ENCODE measurements at regions not wholly inside any gene's neighbourhood (a gene's known extent, or its start where the extent isn't known, plus 50 kb on each side); places are given as distances from the start of the nearest gene placed in this dataset.

DNA sequence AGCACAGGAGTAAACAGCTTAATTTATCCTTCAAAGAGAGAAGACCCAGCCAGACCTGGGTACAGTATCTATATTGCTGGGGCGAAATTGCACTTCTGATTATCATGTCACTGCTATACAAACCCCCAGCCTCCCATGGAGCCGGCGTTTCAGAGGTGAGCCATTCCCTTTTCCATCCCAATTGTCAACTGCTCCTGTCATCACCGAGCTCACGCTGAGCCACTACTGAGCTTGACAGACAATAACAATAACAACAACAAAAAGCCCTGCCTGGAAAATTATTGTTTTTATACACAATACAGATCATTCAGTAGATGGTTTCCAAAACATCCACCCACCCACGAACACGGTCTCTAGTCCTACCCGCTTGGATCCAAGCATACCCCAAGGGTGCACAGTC is 129.0 kb upstream of the JARID2 start:
- TF ChIP-seq, protein P1, sequence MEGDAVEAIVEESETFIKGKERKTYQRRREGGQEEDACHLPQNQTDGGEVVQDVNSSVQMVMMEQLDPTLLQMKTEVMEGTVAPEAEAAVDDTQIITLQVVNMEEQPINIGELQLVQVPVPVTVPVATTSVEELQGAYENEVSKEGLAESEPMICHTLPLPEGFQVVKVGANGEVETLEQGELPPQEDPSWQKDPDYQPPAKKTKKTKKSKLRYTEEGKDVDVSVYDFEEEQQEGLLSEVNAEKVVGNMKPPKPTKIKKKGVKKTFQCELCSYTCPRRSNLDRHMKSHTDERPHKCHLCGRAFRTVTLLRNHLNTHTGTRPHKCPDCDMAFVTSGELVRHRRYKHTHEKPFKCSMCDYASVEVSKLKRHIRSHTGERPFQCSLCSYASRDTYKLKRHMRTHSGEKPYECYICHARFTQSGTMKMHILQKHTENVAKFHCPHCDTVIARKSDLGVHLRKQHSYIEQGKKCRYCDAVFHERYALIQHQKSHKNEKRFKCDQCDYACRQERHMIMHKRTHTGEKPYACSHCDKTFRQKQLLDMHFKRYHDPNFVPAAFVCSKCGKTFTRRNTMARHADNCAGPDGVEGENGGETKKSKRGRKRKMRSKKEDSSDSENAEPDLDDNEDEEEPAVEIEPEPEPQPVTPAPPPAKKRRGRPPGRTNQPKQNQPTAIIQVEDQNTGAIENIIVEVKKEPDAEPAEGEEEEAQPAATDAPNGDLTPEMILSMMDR (IDR thresholded peaks at IDR 0.05): no peak
- TF ChIP-seq MAX (CRISPR knock-in tag; IDR thresholded peaks at IDR 0.05): no peak
- TF ChIP-seq, protein P2, sequence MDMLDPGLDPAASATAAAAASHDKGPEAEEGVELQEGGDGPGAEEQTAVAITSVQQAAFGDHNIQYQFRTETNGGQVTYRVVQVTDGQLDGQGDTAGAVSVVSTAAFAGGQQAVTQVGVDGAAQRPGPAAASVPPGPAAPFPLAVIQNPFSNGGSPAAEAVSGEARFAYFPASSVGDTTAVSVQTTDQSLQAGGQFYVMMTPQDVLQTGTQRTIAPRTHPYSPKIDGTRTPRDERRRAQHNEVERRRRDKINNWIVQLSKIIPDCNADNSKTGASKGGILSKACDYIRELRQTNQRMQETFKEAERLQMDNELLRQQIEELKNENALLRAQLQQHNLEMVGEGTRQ (CRISPR knock-in tag; IDR thresholded peaks at IDR 0.05): no peak
- TF ChIP-seq ESRRA (CRISPR knock-in tag; IDR thresholded peaks at IDR 0.05; ENCODE audit: borderline replicate concordance): no peak
- TF ChIP-seq, protein P3, sequence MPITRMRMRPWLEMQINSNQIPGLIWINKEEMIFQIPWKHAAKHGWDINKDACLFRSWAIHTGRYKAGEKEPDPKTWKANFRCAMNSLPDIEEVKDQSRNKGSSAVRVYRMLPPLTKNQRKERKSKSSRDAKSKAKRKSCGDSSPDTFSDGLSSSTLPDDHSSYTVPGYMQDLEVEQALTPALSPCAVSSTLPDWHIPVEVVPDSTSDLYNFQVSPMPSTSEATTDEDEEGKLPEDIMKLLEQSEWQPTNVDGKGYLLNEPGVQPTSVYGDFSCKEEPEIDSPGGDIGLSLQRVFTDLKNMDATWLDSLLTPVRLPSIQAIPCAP (CRISPR knock-in tag; IDR thresholded peaks at IDR 0.05): no peak
- no peak for TF ChIP-seq CREM (CRISPR knock-in tag; IDR thresholded peaks at IDR 0.05)
- TF ChIP-seq, protein P4, sequence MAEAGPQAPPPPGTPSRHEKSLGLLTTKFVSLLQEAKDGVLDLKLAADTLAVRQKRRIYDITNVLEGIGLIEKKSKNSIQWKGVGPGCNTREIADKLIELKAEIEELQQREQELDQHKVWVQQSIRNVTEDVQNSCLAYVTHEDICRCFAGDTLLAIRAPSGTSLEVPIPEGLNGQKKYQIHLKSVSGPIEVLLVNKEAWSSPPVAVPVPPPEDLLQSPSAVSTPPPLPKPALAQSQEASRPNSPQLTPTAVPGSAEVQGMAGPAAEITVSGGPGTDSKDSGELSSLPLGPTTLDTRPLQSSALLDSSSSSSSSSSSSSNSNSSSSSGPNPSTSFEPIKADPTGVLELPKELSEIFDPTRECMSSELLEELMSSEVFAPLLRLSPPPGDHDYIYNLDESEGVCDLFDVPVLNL (CRISPR knock-in tag; IDR thresholded peaks at IDR 0.05; ENCODE audit: borderline replicate concordance, low read depth): no peak
- TF ChIP-seq, protein P5, sequence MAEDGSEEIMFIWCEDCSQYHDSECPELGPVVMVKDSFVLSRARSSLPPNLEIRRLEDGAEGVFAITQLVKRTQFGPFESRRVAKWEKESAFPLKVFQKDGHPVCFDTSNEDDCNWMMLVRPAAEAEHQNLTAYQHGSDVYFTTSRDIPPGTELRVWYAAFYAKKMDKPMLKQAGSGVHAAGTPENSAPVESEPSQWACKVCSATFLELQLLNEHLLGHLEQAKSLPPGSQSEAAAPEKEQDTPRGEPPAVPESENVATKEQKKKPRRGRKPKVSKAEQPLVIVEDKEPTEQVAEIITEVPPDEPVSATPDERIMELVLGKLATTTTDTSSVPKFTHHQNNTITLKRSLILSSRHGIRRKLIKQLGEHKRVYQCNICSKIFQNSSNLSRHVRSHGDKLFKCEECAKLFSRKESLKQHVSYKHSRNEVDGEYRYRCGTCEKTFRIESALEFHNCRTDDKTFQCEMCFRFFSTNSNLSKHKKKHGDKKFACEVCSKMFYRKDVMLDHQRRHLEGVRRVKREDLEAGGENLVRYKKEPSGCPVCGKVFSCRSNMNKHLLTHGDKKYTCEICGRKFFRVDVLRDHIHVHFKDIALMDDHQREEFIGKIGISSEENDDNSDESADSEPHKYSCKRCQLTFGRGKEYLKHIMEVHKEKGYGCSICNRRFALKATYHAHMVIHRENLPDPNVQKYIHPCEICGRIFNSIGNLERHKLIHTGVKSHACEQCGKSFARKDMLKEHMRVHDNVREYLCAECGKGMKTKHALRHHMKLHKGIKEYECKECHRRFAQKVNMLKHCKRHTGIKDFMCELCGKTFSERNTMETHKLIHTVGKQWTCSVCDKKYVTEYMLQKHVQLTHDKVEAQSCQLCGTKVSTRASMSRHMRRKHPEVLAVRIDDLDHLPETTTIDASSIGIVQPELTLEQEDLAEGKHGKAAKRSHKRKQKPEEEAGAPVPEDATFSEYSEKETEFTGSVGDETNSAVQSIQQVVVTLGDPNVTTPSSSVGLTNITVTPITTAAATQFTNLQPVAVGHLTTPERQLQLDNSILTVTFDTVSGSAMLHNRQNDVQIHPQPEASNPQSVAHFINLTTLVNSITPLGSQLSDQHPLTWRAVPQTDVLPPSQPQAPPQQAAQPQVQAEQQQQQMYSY (CRISPR knock-in tag; IDR thresholded peaks at IDR 0.05): no peak
- no peak for TF ChIP-seq MXD4 (CRISPR knock-in tag; IDR thresholded peaks at IDR 0.05; ENCODE audit: borderline replicate concordance)
- TF ChIP-seq, protein P6, sequence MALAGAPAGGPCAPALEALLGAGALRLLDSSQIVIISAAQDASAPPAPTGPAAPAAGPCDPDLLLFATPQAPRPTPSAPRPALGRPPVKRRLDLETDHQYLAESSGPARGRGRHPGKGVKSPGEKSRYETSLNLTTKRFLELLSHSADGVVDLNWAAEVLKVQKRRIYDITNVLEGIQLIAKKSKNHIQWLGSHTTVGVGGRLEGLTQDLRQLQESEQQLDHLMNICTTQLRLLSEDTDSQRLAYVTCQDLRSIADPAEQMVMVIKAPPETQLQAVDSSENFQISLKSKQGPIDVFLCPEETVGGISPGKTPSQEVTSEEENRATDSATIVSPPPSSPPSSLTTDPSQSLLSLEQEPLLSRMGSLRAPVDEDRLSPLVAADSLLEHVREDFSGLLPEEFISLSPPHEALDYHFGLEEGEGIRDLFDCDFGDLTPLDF (CRISPR knock-in tag; IDR thresholded peaks at IDR 0.05): no peak
